CD4-positive, alpha-beta T cell treated with Interleukin-4 for 4 hours (primary cell): ENCODE measurements at regions not wholly inside any gene's neighbourhood (a gene's known extent, or its start where the extent isn't known, plus 50 kb on each side); places are given as distances from the start of the nearest gene placed in this dataset.
"Not testable (repeated sequence)": the region's sequence is repeated elsewhere in the genome, so short reads cannot be mapped to it uniquely, and the experiment has no call there.

ENCODE experiments used
- DNase-seq: peaks from one replicate; pipeline ENCODE4 v3.0.0-alpha.2; 2020

- DNase-seq: not testable (repeated sequence)
Measured at GRCh38 chr2:95767531-95767930, 175.7 kb downstream of the TRIM43 start.

GRCh38 chr2:95767950-95768349, 176.1 kb downstream of the TRIM43 start:
- not testable (repeated sequence) for DNase-seq

- DNase-seq: not testable (repeated sequence)
Measured at GRCh38 chr2:95769256-95769655, 177.5 kb downstream of the TRIM43 start.

GRCh38 chr2:95770726-95771125, 178.9 kb downstream of the TRIM43 start:
- not testable (repeated sequence) for DNase-seq

- DNase-seq: not testable (repeated sequence)
Measured at GRCh38 chr2:95774322-95775192, 182.8 kb downstream of the TRIM43 start.

GRCh38 chr2:95775193-95775531, 183.4 kb downstream of the TRIM43 start:
- DNase-seq: not testable (repeated sequence)
